Peyer's patch (tissue), 4 donors: ENCODE measurements at regions not wholly inside any gene's neighbourhood (a gene's known extent, or its start where the extent isn't known, plus 50 kb on each side); places are given as distances from the start of the nearest gene placed in this dataset.
"Not testable (repeated sequence)": the region's sequence is repeated elsewhere in the genome, so short reads cannot be mapped to it uniquely, and the experiment has no call there.

Experiments
- DNase-seq, 3 donors: peaks; one replicate each; pipeline ENCODE4 v3.0.0-alpha.2; 2017 to 2019
- H3K27ac ChIP-seq, 4 donors: fragments of 200-600 bp; sonication (generic); one replicate each; pipeline ENCODE4 v1.5.1; 2016 to 2019
- H3K27me3 ChIP-seq, 2 donors: fragments of 200-600 bp; sonication (generic); one replicate each; pipeline ENCODE4 v1.5.1; 2019
- H3K36me3 ChIP-seq, 3 donors: fragments of 200-600 bp; sonication (generic); one replicate each; pipeline ENCODE4 v1.5.1; 2016 to 2019
- H3K4me1 ChIP-seq, 4 donors: fragments of 200-600 bp; sonication (generic); one replicate each; pipeline ENCODE4 v1.5.1; 2016 to 2019
- H3K4me3 ChIP-seq, 4 donors: fragments of 200-600 bp; sonication (generic); 1 replicate in 3 of 4; 2 replicates in 1 of 4; pipeline ENCODE4 v1.5.1; 2016 to 2019; ENCODE audit warnings: mild to moderate bottlenecking in 1 of 4
- H3K9me3 ChIP-seq, 4 donors: fragments of 200-600 bp; sonication (generic); one replicate each; pipeline ENCODE4 v1.5.1; 2016 to 2019; ENCODE audit warnings: mild to moderate bottlenecking in 1 of 4
- POLR2A ChIP-seq, 2 donors: fragments of 450-650 bp; IDR thresholded peaks; one replicate each; pipeline ENCODE4 v1.5.1; 2017; ENCODE audit warnings: antibody characterized with exemption in 2 of 2, mild to moderate bottlenecking in 2 of 2, moderate library complexity in 2 of 2
- TF ChIP-seq, protein P1 (sequence below), 6 experiments: fragments of 450-650 bp in 4 of 6; fragments of 200-600 bp in 2 of 6; sonication (generic) in 1 of 6; IDR thresholded peaks; one replicate each; pipeline ENCODE4 v1.5.1; 2017 to 2019; ENCODE audit warnings: antibody characterized with exemption in 6 of 6, mild to moderate bottlenecking in 3 of 6, moderate library complexity in 1 of 6

DNA sequence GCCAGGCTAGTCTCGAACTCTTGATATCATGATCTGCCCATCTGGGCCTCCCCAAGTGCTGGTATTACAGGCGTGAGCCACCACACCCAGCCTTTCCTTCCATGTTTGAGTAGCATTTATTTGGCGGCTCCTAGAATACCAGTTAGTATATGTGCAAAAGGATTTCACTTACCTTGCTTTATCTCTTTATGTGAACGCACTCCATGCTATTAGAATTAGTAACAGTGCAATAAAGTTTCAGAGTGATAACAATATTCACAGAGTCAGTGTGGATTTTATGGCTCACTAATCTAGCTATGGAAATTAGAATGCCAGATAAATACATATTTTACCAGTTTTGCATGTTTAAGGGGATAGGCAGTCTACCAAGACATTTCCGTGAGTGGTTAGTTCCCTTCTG lies 74.4 kb upstream of the NIPBL start:
- Histone ChIP-seq H3K9me3 (no peaks in the 10 kb centered on the region), H3K4me1 (no peaks in the 10 kb centered on the region), H3K27ac (no peak overlapping the region), H3K27me3 (no peaks in the 10 kb centered on the region), H3K36me3 (no peaks in the 10 kb centered on the region), H3K4me3 (no peak overlapping the region)
- DNase-seq, result no peak
- TF ChIP-seq, protein P1, sequence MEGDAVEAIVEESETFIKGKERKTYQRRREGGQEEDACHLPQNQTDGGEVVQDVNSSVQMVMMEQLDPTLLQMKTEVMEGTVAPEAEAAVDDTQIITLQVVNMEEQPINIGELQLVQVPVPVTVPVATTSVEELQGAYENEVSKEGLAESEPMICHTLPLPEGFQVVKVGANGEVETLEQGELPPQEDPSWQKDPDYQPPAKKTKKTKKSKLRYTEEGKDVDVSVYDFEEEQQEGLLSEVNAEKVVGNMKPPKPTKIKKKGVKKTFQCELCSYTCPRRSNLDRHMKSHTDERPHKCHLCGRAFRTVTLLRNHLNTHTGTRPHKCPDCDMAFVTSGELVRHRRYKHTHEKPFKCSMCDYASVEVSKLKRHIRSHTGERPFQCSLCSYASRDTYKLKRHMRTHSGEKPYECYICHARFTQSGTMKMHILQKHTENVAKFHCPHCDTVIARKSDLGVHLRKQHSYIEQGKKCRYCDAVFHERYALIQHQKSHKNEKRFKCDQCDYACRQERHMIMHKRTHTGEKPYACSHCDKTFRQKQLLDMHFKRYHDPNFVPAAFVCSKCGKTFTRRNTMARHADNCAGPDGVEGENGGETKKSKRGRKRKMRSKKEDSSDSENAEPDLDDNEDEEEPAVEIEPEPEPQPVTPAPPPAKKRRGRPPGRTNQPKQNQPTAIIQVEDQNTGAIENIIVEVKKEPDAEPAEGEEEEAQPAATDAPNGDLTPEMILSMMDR (IDR thresholded peaks at IDR 0.05), result no peak
- TF ChIP-seq POLR2A (IDR thresholded peaks at IDR 0.05), result no peak

DNA sequence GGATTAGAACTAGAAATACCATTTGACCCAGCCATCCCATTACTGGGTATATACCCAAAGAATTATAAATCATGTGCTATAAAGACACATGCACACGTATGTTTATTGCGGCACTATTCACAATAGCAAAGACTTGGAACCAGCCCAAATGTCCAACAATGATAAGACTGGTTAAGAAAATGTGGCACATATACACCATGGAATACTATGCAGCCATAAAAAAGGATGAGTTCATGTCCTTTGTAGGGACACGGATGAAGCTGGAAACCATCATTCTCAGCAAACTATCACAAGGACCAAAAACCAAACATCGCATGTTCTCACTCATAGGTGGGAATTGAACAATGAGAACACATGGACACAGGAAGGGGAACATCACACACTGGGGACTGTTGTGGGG lies 63.3 kb upstream of the NIPBL start:
- H3K4me1 ChIP-seq, H3K4me3 ChIP-seq, H3K27ac ChIP-seq, H3K36me3 ChIP-seq, DNase-seq, H3K9me3 ChIP-seq, H3K27me3 ChIP-seq: not testable (repeated sequence)

DNA sequence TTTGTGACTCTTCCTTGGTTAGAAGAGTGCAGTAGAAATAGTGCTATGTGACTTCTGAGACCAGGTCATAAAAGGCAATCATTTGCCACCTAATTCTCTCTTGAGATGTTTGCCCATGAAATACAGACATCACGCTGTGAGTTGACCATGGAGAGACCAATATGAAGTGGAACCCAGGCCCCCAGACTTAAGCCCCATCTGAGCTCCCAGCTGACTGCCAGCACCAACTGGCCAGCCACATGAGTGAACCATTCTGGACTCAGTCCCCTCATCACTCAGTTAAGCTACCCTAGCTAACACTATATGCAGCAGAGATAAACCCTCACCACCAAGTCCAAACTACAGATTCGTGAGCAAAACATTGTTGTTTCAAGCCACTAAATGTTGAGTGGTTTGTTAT lies 60.7 kb upstream of the NIPBL start:
- no peaks in the 10 kb centered on the region for H3K27me3 ChIP-seq
- H3K36me3 ChIP-seq, result no peaks in the 10 kb centered on the region
- H3K9me3 ChIP-seq, result no peaks in the 10 kb centered on the region
- no peak overlapping the region for H3K27ac ChIP-seq
- TF ChIP-seq, protein P1 (IDR thresholded peaks at IDR 0.05), result no peak
- TF ChIP-seq POLR2A (IDR thresholded peaks at IDR 0.05), result no peak
- DNase-seq, result no peak
- no peak overlapping the region for H3K4me3 ChIP-seq
- H3K4me1 ChIP-seq, result no peaks in the 10 kb centered on the region

DNA sequence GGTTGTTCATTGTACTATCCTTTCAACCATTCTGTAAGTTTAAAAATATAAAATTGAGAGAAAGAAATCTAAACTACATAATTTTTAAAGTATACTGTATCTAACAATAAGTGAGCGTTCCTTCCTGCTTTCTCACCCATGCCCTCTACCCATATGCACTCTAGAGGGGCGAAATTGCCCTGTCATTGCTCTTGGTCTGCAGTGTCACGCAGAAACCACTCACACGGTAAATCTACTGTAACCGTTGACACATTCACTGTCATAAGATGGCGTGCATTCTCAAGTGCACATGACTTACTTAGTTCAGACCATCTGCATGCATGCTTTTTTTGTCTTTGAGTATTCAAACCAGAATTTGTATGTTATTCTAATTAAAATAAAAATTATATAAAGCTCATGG lies 55.7 kb upstream of the NIPBL start:
- H3K4me1 ChIP-seq, result no peaks in the 10 kb centered on the region
- DNase-seq, result no peak
- no peak overlapping the region for H3K4me3 ChIP-seq
- H3K27ac ChIP-seq, result no peak overlapping the region
- no peaks in the 10 kb centered on the region for H3K36me3 ChIP-seq
- H3K27me3 ChIP-seq, result no peaks in the 10 kb centered on the region
- TF ChIP-seq, protein P1 (IDR thresholded peaks at IDR 0.05), result no peak
- TF ChIP-seq POLR2A (IDR thresholded peaks at IDR 0.05), result no peak
- H3K9me3 ChIP-seq, result no peaks in the 10 kb centered on the region

DNA sequence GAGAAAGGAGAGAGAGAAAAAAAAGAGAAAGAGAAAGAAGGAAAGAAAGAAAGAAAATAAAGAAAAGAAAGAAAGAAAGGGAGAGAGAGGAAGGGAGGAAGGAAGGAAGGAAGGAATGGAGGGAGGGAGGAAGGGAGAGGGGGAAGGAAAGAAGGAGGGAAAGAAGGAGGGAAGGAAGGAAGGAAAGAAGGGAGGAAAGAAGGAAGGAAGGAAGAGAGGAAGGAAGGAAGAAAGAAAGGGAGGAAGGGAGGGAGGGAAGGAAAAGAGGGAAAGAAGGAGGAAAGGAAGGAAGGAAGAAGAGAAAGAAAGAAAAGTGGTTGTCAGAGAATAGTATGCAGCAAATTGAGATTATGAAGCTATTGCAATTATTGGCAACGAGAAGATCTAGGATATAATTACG lies 49.9 kb upstream of the NIPBL start:
- Histone ChIP-seq H3K27ac (no peak overlapping the region), H3K4me3 (no peak overlapping the region), H3K9me3 (no peaks in the 10 kb centered on the region), H3K27me3 (no peaks in the 10 kb centered on the region), H3K36me3 (no peaks in the 10 kb centered on the region), H3K4me1 (no peaks in the 10 kb centered on the region)
- DNase-seq, result no peak
- TF ChIP-seq, protein P1 (IDR thresholded peaks at IDR 0.05), result no peak
- no peak for TF ChIP-seq POLR2A (IDR thresholded peaks at IDR 0.05)
